HG02642 (cell line): ENCODE measurements at regions not wholly inside any gene's neighbourhood (a gene's known extent, or its start where the extent isn't known, plus 50 kb on each side); places are given as distances from the start of the nearest gene placed in this dataset.

Source experiments
- ATAC-seq: cut with Tn5 transposase; IDR thresholded peaks from one replicate; pipeline ENCODE4 v1.9.1; 2021; ENCODE audit warnings: mild to moderate bottlenecking; ENCODE audit not compliant: unreplicated experiment, poor library complexity

- peak; percentile 56 for ATAC-seq
These were observed 143.2 kb downstream of the KIT start for GRCh38 chr4:54800831-54801530.

- no peak for ATAC-seq
These were observed 136.8 kb downstream of the KIT start for GRCh38 chr4:54794579-54794978.

- ATAC-seq: no peak
These were observed 136.2 kb downstream of the KIT start for GRCh38 chr4:54793856-54794422.
